ENCODE measurements at regions not wholly inside any gene's neighbourhood (a gene's known extent, or its start where the extent isn't known, plus 50 kb on each side); places are given as distances from the start of the nearest gene placed in this dataset.

DNA sequence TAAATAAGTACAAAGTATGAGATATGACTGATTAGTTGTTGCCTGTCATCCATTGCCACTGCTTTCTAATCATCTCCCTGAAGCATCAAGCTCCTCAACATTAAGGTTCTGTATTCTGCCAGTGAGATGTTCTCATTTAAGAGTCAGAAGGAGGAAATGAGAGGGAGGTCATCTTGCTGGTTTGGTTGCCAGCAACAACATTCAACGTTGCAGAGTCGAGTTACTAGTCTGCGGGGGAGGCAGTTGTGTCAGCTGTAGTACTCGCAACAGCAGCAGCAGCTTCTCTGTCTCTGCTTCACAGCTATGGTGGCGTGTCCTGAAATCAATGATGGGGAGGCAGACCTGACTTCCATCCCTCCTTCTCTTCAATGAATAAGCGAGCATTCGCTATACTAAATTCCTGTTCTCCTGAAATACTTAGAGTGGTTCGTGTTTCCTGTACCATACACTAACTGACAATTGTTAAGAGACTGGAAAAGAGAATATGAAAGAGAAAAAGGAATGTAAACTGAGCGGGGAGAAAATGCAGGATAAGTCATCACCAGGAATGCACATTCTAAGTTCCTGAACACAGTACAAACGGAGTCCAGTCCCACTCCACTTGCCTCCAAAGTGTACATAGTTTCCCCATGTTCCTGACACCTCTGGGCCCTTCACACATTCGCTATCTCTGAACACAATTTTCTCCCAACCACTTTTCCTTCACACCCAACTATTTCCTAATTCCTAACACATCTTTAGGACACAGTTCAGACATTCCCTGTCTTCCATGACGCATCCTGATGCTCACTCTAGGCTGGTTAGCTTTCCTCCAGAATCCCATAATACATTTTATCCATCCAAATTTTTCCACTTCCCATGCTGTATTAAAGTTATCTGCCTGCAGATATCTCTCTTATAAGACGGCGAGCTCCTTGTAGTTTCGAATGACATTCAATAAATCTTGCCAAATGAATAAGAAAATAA, 263.0 kb downstream of the KLF12 start:
- TF ChIP-seq, protein P1, sequence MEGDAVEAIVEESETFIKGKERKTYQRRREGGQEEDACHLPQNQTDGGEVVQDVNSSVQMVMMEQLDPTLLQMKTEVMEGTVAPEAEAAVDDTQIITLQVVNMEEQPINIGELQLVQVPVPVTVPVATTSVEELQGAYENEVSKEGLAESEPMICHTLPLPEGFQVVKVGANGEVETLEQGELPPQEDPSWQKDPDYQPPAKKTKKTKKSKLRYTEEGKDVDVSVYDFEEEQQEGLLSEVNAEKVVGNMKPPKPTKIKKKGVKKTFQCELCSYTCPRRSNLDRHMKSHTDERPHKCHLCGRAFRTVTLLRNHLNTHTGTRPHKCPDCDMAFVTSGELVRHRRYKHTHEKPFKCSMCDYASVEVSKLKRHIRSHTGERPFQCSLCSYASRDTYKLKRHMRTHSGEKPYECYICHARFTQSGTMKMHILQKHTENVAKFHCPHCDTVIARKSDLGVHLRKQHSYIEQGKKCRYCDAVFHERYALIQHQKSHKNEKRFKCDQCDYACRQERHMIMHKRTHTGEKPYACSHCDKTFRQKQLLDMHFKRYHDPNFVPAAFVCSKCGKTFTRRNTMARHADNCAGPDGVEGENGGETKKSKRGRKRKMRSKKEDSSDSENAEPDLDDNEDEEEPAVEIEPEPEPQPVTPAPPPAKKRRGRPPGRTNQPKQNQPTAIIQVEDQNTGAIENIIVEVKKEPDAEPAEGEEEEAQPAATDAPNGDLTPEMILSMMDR (tag by site-specific recombination; IDR thresholded peaks at IDR 0.05), result no peak
- TF ChIP-seq ZNF677 (tag by site-specific recombination; IDR thresholded peaks at IDR 0.05), result no peak
- TF ChIP-seq ZNF768 (tag by site-specific recombination; IDR thresholded peaks at IDR 0.05), result no peak
- TF ChIP-seq, protein P2, sequence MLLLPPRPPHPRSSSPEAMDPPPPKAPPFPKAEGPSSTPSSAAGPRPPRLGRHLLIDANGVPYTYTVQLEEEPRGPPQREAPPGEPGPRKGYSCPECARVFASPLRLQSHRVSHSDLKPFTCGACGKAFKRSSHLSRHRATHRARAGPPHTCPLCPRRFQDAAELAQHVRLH (tag by site-specific recombination; IDR thresholded peaks at IDR 0.05), result no peak
- TF ChIP-seq MEIS1 (CRISPR knock-in tag; IDR thresholded peaks at IDR 0.05; ENCODE audit: borderline replicate concordance), result no peak
- TF ChIP-seq GLI2 (tag by site-specific recombination; IDR thresholded peaks at IDR 0.05; ENCODE audit: borderline replicate concordance, low read depth), result no peak
- TF ChIP-seq, protein P3, sequence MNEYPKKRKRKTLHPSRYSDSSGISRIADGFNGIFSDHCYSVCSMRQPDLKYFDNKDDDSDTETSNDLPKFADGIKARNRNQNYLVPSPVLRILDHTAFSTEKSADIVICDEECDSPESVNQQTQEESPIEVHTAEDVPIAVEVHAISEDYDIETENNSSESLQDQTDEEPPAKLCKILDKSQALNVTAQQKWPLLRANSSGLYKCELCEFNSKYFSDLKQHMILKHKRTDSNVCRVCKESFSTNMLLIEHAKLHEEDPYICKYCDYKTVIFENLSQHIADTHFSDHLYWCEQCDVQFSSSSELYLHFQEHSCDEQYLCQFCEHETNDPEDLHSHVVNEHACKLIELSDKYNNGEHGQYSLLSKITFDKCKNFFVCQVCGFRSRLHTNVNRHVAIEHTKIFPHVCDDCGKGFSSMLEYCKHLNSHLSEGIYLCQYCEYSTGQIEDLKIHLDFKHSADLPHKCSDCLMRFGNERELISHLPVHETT (tag by site-specific recombination; IDR thresholded peaks at IDR 0.05), result no peak

Data from HEK293 (cell line).